NCI-H2107 treated with DMSO at 0.1 percent for 48 hours (cell line): ENCODE measurements at regions not wholly inside any gene's neighbourhood (a gene's known extent, or its start where the extent isn't known, plus 50 kb on each side); places are given as distances from the start of the nearest gene placed in this dataset.

Source experiments
- DNase-seq: peaks from one replicate; lab custom pipeline; 2025; ENCODE audit not compliant: unreplicated experiment; lab: John Stamatoyannopoulos, UW

GRCh38 chr3:167188592-167188991 is 191.5 kb downstream of the ZBBX start:
- no peak for DNase-seq

- no peak for DNase-seq
Observed at GRCh38 chr3:167187221-167187620, 192.9 kb downstream of the ZBBX start.

- no peak for DNase-seq
Observed at GRCh38 chr3:167184511-167184910, 195.6 kb downstream of the ZBBX start.

- no peak for DNase-seq
Observed at GRCh38 chr3:167172377-167172776, 207.7 kb downstream of the ZBBX start.

GRCh38 chr3:167167491-167167890 is 212.6 kb downstream of the ZBBX start:
- DNase-seq, result no peak

GRCh38 chr3:167166594-167167253 is 213.4 kb downstream of the ZBBX start:
- no peak for DNase-seq

GRCh38 chr3:167166012-167166411 is 214.1 kb downstream of the ZBBX start:
- DNase-seq, result no peak

- no peak for DNase-seq
Observed at GRCh38 chr3:167163580-167163979, 216.5 kb downstream of the ZBBX start.

GRCh38 chr3:167162083-167162482 is 218.0 kb downstream of the ZBBX start:
- DNase-seq, result no peak

GRCh38 chr3:167160781-167161180 is 219.3 kb downstream of the ZBBX start:
- no peak for DNase-seq

- no peak for DNase-seq
Observed at GRCh38 chr3:167151636-167152035, 228.5 kb downstream of the ZBBX start.

GRCh38 chr3:167148136-167148535 is 232.0 kb downstream of the ZBBX start:
- DNase-seq, result no peak

GRCh38 chr3:167146911-167147310 is 233.2 kb downstream of the ZBBX start:
- no peak for DNase-seq

- DNase-seq, result no peak
Observed at GRCh38 chr3:167125612-167126407, 254.3 kb downstream of the ZBBX start.

- no peak for DNase-seq
Observed at GRCh38 chr3:167120828-167121227, 259.3 kb downstream of the ZBBX start.

GRCh38 chr3:167116120-167116922 is 263.8 kb downstream of the ZBBX start:
- no peak for DNase-seq

GRCh38 chr3:167115331-167115934 is 264.7 kb downstream of the ZBBX start:
- no peak for DNase-seq

GRCh38 chr3:167114619-167115018 is 265.5 kb downstream of the ZBBX start:
- DNase-seq, result no peak

GRCh38 chr3:167113035-167113830 is 266.9 kb downstream of the ZBBX start:
- no peak for DNase-seq

- no peak for DNase-seq
Observed at GRCh38 chr3:167110901-167111300, 269.2 kb downstream of the ZBBX start.

- DNase-seq, result no peak
Observed at GRCh38 chr3:167109746-167110145, 270.4 kb downstream of the ZBBX start.
